Mesodermal cell (in vitro differentiated cells): ENCODE measurements at regions not wholly inside any gene's neighbourhood (a gene's known extent, or its start where the extent isn't known, plus 50 kb on each side); places are given as distances from the start of the nearest gene placed in this dataset.

Source experiments
- H3K27ac ChIP-seq: 2 replicates; pipeline ENCODE4 v1.7.0; 2013; ENCODE audit warnings: mild to moderate bottlenecking, low read depth, low read length, moderate library complexity; ENCODE audit not compliant: severe bottlenecking
- H3K36me3 ChIP-seq: 2 replicates; pipeline ENCODE4 v1.7.1; 2013; ENCODE audit warnings: mild to moderate bottlenecking, low read length, moderate library complexity; ENCODE audit not compliant: control insufficient read depth, insufficient read depth
- H3K4me1 ChIP-seq: one replicate; pipeline ENCODE4 v1.7.1; 2013; ENCODE audit warnings: mild to moderate bottlenecking, low read length; ENCODE audit not compliant: insufficient read depth, control insufficient read depth, poor library complexity, severe bottlenecking
- H3K4me3 ChIP-seq: 2 replicates; pipeline ENCODE4 v1.7.0; 2013; ENCODE audit warnings: low read length, control low read depth, mild to moderate bottlenecking; ENCODE audit not compliant: insufficient read depth, poor library complexity, severe bottlenecking; ENCODE audit errors: extremely low read depth
- H3K9me3 ChIP-seq: 2 replicates; pipeline ENCODE4 v1.7.1; 2013; ENCODE audit warnings: mild to moderate bottlenecking, low read length, moderate library complexity; ENCODE audit not compliant: control insufficient read depth
- WGBS, 2 experiments: methylation state at CpG; one replicate each; pipeline ENCODE4 v1.1.5; 2013; ENCODE audit warnings: missing lambda C conversion rate in 2 of 2; ENCODE audit not compliant: insufficient coverage in 2 of 2; 5-methylcytosine and 5-hydroxymethylcytosine counted together

DNA sequence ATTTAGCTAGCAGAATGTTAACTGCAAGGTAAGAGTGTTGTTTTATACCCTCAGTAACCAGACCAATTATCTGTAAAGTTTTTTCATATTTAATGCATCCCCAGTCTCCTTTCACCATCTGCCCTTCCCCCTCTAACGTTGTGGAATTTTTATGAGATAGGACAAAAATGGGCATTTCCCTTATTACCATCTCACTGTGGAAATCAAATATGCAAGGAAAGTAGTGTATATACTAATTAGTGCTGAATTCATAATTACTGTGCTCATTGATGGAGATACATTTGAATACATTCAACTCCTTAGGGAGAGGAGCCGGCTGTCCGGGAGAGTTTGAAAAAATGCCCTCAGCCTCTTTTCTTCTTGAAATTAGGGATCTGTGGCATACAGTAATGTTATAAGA lies 423.4 kb upstream of the MGMT start:
- Histone ChIP-seq H3K4me1 (peaks cover 6% of the 10 kb centered on the region), H3K36me3 (no peaks in the 10 kb centered on the region), H3K9me3 (no peaks in the 10 kb centered on the region), H3K4me3 (no peak overlapping the region), H3K27ac (no peak overlapping the region)
- 75% methylated on average over 2 of the region's 3 CpGs; no CpG with 5 or more reads in 1 of the 2 experiments for WGBS, 2 experiments

- H3K36me3 ChIP-seq, result no peaks in the 10 kb centered on the region
- H3K4me1 ChIP-seq, result peaks cover 6% of the 10 kb centered on the region
- no peaks in the 10 kb centered on the region for H3K9me3 ChIP-seq
- WGBS, 2 experiments, result 95 to 97% methylated on average over 8 to 10 of the region's 17 CpGs
- no peak overlapping the region for H3K4me3 ChIP-seq
- H3K27ac ChIP-seq, result no peak overlapping the region
Measured at GRCh38 chr10:129045599-129045998, 421.4 kb upstream of the MGMT start.

DNA sequence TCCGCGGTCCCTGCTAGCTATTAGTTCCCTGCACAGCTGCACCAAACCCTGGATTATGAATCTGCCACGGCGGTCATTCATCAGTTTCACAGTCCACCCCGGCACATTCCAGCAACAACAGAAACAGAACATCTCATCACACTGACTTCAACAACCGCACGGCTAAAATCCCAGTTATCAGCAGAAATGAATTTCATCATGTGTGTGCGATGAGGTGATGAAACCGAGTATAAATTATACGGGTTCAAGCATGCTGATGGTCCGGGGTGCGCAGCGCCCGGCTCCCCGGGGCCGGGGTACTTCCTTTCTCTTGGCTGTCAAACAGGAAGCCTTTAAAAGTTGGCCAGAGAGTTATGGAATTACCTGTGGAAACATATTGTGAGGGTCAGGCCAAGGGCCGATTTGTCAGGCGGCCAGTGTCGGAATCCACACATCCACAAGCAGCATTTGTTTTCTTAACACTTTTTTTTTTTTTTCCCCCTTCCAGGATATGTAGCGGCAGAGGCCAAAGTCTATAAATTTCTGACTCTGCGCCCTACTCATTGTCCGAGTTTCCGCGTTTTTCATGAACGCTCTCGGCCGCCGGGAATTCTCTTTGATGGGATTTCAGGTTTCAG lies 420.9 kb upstream of the MGMT start:
- Histone ChIP-seq H3K9me3 (no peaks in the 10 kb centered on the region), H3K27ac (no peak overlapping the region), H3K4me3 (no peak overlapping the region), H3K36me3 (no peaks in the 10 kb centered on the region), H3K4me1 (peaks cover 6% of the 10 kb centered on the region)
- WGBS, 2 experiments, result 94 to 97% methylated on average over 19 to 27 of the region's 28 CpGs

DNA sequence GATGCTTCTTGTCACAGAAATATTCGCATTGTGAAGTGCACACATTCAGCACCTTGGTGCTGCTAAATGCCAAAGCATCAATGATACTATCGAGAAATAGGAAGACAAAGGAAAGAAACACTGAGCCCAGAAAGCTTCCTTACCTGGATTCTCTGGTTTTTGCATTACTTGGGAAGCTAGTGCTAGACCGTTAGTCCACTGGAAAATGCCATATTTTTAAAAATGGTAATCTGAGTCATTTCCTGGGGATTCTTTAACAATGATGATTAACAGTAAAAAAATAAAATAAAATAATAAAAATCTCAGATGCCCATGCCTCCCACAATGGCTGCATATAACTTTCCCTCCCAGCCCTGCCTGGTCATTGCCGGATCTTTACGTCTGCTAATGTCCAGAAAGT lies 420.1 kb upstream of the MGMT start:
- WGBS, 2 experiments, result 89 to 91% methylated on average over 3 to 4 of the region's 5 CpGs
- peaks cover 6% of the 10 kb centered on the region for H3K4me1 ChIP-seq
- no peak overlapping the region for H3K27ac ChIP-seq
- H3K9me3 ChIP-seq, result no peaks in the 10 kb centered on the region
- no peak overlapping the region for H3K4me3 ChIP-seq
- H3K36me3 ChIP-seq, result no peaks in the 10 kb centered on the region

GRCh38 chr10:129047600-129047999 lies 419.4 kb upstream of the MGMT start:
- H3K27ac ChIP-seq, result no peak overlapping the region
- H3K9me3 ChIP-seq, result no peaks in the 10 kb centered on the region
- H3K4me3 ChIP-seq, result no peak overlapping the region
- H3K36me3 ChIP-seq, result no peaks in the 10 kb centered on the region
- WGBS, 2 experiments, result 91 to 100% methylated on average over 2 to 3 of the region's 3 CpGs
- peaks cover 6% of the 10 kb centered on the region for H3K4me1 ChIP-seq

DNA sequence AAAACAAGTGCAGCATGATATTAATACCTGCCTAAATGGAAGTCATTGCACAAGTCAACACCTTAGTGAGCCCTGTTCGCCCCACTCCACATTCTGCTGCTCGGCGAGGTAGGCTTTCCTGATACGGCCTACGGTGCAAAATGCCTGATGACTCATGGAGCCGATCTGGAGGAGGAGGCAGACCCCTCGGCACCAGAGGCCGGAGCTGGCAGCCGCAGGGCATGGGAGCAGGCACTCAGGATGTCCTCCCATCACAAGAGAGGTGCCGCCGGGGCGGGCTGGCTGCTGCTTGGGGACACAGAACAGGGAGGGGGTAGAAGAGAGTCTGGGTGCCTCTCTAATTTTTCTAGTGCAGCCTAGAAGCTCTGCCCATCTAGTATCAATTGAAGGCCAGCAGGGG lies 418.5 kb upstream of the MGMT start:
- Histone ChIP-seq H3K4me3 (no peak overlapping the region), H3K4me1 (peaks cover 6% of the 10 kb centered on the region), H3K9me3 (no peaks in the 10 kb centered on the region), H3K36me3 (no peaks in the 10 kb centered on the region), H3K27ac (no peak overlapping the region)
- 71 to 75% methylated on average over 9 to 10 of the region's 12 CpGs for WGBS, 2 experiments

- H3K4me3 ChIP-seq, result no peak overlapping the region
- 90 to 93% methylated on average over 2 to 4 of the region's 7 CpGs for WGBS, 2 experiments
- H3K27ac ChIP-seq, result no peak overlapping the region
- H3K4me1 ChIP-seq, result peaks cover 6% of the 10 kb centered on the region
- no peaks in the 10 kb centered on the region for H3K9me3 ChIP-seq
- no peaks in the 10 kb centered on the region for H3K36me3 ChIP-seq
Measured at GRCh38 chr10:129049501-129049900, 417.5 kb upstream of the MGMT start.

- Histone ChIP-seq H3K4me3 (no peak overlapping the region), H3K36me3 (no peaks in the 10 kb centered on the region), H3K27ac (no peak overlapping the region), H3K9me3 (no peaks in the 10 kb centered on the region), H3K4me1 (no peaks in the 10 kb centered on the region)
- 84 to 88% methylated on average over 8 to 9 of the region's 9 CpGs for WGBS, 2 experiments
Measured at GRCh38 chr10:129055225-129055624, 411.8 kb upstream of the MGMT start.

- WGBS, 2 experiments, result 87 to 93% methylated on average over 15 to 16 of the region's 17 CpGs
- H3K9me3 ChIP-seq, result no peaks in the 10 kb centered on the region
- H3K4me1 ChIP-seq, result no peaks in the 10 kb centered on the region
Measured at GRCh38 chr10:129055986-129056385, 411.1 kb upstream of the MGMT start.

GRCh38 chr10:129056734-129057689 lies 410.0 kb upstream of the MGMT start:
- WGBS, 2 experiments, result 92% methylated on average over 24 to 25 of the region's 25 CpGs
- H3K9me3 ChIP-seq, result no peaks in the 10 kb centered on the region

More at GRCh38 chr10:129055986-129056385, 411.1 kb upstream of the MGMT start:
- H3K4me3 ChIP-seq, result no peak overlapping the region
- no peaks in the 10 kb centered on the region for H3K36me3 ChIP-seq
- H3K27ac ChIP-seq, result no peak overlapping the region

More at GRCh38 chr10:129056734-129057689, 410.0 kb upstream of the MGMT start:
- Histone ChIP-seq H3K4me1 (no peaks in the 10 kb centered on the region), H3K27ac (no peak overlapping the region), H3K4me3 (no peak overlapping the region), H3K36me3 (no peaks in the 10 kb centered on the region)
